HG03469 (cell line): ENCODE measurements at regions not wholly inside any gene's neighbourhood (a gene's known extent, or its start where the extent isn't known, plus 50 kb on each side); places are given as distances from the start of the nearest gene placed in this dataset.

ENCODE experiments used
- ATAC-seq: cut with Tn5 transposase; IDR thresholded peaks from one replicate; pipeline ENCODE4 v1.9.1; 2021; ENCODE audit warnings: mild to moderate bottlenecking, moderate library complexity, moderate number of reproducible peaks; ENCODE audit not compliant: unreplicated experiment

DNA sequence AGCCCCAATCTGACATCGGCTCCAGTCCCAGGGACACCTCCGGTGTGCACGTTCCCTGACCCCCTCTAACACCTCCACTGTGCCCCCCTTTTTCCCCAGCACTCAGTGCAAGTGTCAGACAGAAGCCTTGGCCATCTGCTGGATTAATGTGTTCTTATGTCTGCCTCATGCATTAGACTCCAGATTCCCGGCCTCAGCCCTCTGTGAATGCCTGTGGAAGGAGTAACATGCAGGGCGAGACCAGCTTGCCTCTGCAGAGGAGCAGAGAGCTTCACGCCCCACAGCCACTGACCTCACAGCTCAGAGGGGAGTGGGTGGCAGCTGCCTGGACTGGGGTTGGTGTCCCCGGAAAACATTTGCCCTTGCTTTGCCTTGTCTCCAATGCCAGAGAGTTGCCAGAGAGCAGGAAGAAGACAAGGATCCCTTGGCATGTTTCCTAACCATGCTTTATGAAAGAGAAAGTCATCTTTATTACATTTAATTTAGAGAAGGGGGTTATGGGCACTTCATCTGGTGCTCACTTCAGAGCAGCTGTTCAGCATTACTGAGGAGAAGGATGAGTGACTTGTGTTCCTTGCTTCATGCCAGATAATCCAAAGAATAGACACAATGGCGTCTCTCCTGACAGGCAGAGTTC, 91.6 kb upstream of the CXCL12 start:
- no peak for ATAC-seq

- ATAC-seq, result no peak
Measured at GRCh38 chr10:44477046-44477425, 92.1 kb upstream of the CXCL12 start.

DNA sequence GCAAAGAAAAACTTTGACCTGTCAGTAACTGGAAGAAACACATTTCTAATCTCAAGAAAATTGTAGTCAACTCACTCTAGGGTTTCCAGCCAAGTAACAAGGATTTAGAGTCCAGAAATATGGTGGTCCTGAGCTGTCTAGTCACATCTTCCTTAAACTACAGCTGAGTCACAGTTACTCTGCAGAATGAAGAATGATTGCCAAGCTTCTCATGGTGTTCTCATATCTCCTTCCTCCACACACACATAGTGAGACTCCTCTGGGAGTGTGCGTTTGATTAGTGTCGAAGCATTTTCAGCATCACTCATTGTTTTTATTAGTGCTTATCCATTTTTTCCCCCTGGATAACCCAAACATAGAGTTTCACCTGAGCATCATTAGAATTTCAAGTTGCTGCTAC, 93.1 kb upstream of the CXCL12 start:
- no peak for ATAC-seq

DNA sequence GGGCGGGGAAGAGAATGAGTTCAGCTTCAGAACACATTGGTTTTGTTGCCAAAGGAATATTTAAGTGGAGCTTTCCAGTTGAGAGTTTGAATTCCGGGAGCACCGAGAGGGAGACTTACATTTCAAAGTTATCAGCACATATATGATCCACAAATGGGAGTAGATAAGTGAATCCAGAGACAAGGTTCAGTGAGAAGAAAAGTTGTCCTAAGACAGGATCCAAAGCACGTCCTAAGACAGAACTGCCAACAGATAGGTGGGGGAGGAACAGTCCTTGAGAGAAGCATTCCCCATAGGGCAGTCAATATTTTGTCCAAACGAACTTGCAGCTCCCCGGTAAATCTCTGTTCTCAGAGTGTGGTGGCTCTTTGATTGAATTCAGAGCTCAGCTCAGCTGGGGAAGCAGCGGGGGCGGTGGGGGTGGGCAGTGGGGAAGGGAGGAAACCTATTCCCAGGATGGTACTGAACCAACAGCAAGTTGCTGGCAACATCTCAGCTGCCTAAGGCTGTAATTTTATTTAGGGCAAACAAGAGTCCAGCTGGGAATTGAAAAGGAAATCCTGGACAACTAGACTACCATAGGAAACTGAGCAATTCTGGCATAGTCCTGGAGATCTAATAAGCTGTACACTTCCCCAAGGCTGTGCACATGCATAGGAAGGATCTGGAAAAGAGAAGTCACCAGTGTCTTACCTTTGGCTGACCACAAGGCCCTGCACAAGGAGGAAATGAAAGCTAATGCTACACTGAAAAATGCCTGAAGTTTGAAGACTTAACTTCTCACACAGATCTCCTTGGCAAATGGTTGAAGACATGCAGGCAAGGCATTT, 94.2 kb upstream of the CXCL12 start:
- ATAC-seq, result no peak

DNA sequence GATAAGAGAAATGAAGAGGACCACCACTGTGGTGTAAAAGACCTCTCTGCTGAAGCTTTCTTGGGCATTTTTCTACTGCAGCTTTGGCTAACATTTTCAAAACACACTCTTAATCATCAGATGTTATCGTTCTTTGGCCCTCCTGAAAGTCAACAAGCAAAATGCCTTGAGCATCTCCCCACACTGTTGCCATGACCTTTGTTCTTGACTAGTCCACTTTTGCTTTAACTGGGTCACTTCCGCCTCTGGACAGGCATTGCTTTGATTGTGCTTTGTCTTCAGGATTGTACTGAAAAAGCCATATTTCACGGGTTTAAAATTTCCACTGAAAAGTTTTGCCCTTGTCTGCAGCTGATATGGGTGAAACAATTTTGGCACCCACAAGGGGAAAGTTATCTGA, 107.8 kb upstream of the CXCL12 start:
- ATAC-seq, result no peak

- no peak for ATAC-seq
Measured at GRCh38 chr10:44498222-44498621, 113.3 kb upstream of the CXCL12 start.

DNA sequence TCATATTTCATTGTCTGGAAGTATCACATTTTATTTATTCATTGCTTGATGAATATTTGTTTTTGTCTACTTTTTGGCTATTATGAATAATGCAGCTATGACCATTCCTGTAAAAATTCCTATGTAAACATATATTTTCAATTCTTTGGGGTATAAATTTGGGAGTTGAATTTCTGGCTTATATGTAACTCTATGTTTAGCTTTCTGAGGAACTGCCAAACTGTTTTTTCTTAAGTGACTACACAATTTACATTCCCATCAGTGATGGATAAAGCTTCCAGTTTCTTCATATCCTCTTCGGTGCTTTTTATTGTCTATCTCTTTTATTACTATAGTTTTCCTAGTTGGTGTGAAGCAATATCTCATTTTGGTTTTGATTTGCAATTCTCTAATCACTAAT, 115.6 kb upstream of the CXCL12 start:
- no peak for ATAC-seq

GRCh38 chr10:44506386-44506785, 121.5 kb upstream of the CXCL12 start:
- no peak for ATAC-seq

DNA sequence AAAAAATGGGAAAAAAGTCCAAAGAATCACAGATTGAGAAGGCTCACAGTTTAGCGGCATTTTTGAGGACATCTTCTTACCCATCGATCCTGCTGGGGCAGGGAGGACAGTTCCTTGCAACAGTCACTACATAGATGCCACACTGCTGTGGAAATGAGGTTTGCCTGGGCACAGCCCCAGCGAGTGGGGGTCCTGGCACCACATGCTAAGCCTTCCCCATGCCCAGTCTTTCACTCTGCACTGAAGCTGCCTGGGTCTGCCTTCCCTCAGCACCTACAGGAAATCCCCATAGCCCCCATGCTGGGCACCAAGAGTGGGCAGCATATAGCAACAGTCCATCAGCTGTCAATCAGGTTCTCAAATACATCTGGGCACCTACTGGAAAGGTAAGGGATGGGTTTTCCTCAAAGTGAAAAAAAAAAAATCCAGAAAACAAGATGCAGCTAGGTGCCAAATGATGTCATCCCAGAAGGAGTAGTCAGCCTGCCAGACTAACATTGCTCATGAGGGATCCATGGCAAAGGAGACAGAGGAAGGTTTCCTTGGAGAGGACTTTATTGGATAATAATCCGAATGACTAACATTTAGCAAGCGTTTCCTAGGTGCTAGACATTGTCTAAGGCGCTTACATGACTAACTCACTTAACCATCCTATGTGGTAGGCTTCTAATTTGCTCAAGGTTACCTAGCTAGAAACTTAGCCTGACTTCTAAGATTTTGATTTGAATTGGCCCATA, 125.7 kb upstream of the CXCL12 start:
- ATAC-seq, result no peak

GRCh38 chr10:44511166-44511565, 126.3 kb upstream of the CXCL12 start:
- no peak for ATAC-seq

DNA sequence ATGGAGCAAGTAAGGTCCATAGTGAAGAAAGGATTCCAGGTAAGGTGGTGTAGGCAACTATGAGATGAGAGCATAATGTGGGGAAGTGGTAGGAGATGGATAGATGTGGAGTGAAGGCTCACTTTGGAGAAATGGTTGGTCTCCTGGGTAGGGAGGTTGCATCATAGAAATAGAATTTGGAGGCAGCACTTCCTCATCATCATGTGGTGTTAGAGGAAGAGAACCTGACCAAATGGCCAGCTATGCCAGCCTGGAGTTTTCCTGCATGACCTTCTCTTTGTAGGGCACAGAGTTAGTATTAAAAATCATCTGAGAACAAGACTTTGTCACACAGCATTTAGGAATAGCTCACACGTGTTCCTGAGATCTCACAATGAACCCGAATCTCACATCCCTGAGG, 126.7 kb upstream of the CXCL12 start:
- no peak for ATAC-seq

- no peak for ATAC-seq
Measured at GRCh38 chr10:44512431-44513022, 127.6 kb upstream of the CXCL12 start.

DNA sequence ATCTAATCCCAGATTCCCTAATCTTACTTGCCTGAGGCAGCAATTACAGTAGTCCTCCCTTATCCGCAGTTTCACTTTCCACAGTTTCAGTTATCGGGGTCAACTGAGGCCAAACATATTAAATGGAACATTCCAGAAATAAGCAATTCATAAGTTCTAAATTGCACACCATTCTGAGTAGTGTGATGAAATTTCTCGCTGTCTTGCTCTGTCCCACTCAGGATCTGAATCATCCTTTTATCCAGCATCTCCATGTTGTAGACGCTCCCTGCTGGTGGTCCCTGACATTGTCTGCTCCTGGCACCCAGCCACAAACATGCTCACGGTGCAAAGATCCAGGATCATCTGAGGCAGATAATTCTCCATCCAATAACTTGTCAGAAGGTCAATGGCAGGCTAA, 128.7 kb upstream of the CXCL12 start:
- ATAC-seq, result no peak

DNA sequence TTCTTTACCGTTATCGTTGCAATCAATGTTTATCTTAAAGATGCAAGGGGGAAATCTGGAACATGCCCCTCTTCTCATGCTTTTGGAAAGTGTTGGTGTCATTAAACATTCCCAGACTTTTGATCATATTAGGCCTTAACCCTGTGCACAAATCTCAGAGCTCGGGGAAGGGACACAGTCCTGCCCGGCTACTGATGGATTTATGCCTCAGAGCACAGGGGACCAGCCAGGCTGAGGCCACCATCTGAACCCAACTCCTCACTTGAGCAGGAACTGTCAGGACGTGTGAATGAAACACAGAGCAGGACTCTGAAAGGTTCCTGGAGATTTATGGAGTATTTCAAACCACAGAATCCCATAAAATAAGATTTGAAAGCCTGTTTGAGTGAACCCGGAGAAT, 132.0 kb upstream of the CXCL12 start:
- no peak for ATAC-seq

DNA sequence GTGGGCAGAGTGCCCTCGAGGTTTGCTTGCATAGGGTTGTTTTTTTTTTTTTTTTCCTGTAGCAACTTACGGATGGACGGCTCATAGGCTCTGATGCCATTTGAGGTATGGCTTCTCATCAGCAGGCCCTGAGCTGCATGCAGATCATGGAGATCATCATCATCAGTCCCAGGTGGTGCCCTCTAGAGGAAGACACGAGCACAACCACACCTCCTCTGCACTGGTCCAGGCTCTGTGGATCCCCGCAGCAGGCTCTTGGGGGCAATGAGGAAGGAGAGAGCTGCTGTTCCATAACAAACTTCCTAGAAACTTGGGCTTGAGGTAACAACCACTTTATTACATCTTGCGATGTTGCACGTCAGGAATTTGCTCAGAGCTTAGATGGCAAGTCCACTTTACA, 132.7 kb upstream of the CXCL12 start:
- ATAC-seq, result no peak

- no peak for ATAC-seq
Measured at GRCh38 chr10:44519361-44519760, 134.5 kb upstream of the CXCL12 start.

DNA sequence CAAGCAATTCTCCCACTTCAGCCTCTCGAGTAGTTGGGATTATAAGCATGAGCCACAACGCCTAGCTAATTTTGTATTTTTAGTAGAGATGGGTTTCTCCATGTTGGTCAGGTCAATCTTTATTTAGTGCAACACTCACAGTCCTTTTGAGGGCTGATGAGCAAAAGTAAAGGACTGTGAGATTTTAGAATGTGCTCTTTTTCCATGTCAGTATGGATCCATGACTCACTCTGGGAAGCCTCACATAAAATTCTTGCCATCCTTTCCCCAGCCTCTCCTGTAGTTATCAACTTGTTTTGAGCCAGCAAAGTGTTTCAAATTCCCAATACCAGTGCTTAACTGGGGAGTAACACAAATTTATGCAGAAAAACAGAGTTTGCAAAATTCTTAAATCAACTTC, 135.8 kb upstream of the CXCL12 start:
- ATAC-seq, result no peak

- ATAC-seq, result no peak
Measured at GRCh38 chr10:44539178-44539577, 154.3 kb upstream of the CXCL12 start.

GRCh38 chr10:44552726-44553125, 167.8 kb upstream of the CXCL12 start:
- ATAC-seq, result no peak

DNA sequence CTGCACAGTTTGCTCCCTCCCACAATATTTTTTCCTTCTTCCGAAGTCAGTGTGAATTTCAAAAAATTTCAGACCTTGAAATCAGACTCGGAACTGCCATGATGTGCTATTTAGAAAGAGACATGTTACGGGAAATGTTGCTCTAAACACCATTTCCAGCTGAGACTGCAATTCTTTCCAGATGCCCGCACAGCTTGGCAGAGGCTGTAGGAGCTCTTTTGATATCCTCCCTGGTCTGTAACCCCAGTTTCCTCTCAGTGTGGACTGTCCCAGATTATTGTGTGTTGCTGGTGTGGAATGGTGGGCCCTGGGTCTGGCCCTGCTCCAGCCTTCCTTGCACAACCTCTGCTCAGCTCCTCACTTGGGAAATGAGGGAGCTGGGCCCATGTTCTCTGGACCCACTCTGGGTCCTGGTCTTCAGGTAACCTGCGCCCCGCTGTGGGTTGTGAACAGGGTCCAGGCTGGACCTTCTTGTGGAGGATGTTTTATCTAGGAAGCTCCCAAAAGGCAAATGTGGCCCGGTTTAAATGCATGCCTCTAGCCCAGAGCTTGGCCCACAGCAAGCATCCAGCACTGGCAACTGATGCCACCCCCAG, 172.8 kb upstream of the CXCL12 start:
- ATAC-seq, result no peak

DNA sequence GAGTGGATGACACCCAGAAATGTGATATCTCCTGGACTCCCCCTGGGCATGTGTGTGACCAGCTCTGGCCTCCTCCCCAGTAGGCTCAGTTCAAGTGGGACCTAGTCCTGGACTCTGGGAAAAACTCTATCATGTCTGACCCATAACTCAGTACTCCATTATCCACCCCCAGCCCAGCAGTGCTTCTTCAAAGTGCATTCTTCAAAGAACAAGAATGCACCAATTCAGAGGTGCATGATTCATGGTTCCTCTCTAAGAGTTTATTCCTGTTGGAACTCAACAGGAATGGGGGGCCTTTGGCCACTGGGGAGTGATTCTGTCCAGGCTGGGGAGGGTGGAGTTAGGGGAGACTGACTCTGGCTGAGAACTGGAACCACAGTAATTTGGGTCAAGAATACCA, 173.6 kb upstream of the CXCL12 start:
- no peak for ATAC-seq
